Left colon (tissue), 2 donors: ENCODE measurements at regions not wholly inside any gene's neighbourhood (a gene's known extent, or its start where the extent isn't known, plus 50 kb on each side); places are given as distances from the start of the nearest gene placed in this dataset.
"Not testable (repeated sequence)": the region's sequence is repeated elsewhere in the genome, so short reads cannot be mapped to it uniquely, and the experiment has no call there.

Experiments used
- ATAC-seq: fragments of 200-7000 bp; cut with Tn5 transposase; one replicate; pipeline ENCODE4 v1.9.1; 2020; ENCODE audit warnings: mild to moderate bottlenecking, moderate library complexity
- DNase-seq, 2 donors: peaks; one replicate each; pipeline ENCODE4 v3.0.0-alpha.2; 2020
- intact Hi-C, 2 donors: fragments of 100-400 bp; cut with DNase I in 1 of 2; cut with micrococcal nuclease in 1 of 2; formaldehyde crosslinking; loops; one replicate each; pipeline versions ENCODE4 v1.11.2 to v1.14.0; 2022; cut with DNase I, micrococcal nuclease
- donor health status: DM: no; HTN: no; CAD: no.
- donor health status: DM: yes; HTN: yes; CAD: no.

- ATAC-seq (no peak), DNase-seq (no peak)
- intact Hi-C loops: no loop called here
These were observed 60.8 kb downstream of the COPRS start for GRCh38 chr17:31798205-31798724.

GRCh38 chr17:31795941-31796340 is 63.1 kb downstream of the COPRS start:
- intact Hi-C loops: not testable (repeated sequence)

GRCh38 chr17:31794111-31794510 is 64.9 kb downstream of the COPRS start:
- intact Hi-C loops: no loop called here
- no peak for DNase-seq
- no peak for ATAC-seq

More at GRCh38 chr17:31795941-31796340, 63.1 kb downstream of the COPRS start:
- not testable (repeated sequence) for ATAC-seq, DNase-seq

- intact Hi-C loops, ATAC-seq: not testable (repeated sequence)
These were observed 65.4 kb downstream of the COPRS start for GRCh38 chr17:31793634-31794033.

GRCh38 chr17:31792007-31792585 is 66.9 kb downstream of the COPRS start:
- DNase-seq (no peak), ATAC-seq (no peak)
- intact Hi-C loops: no loop called here

More at GRCh38 chr17:31793634-31794033, 65.4 kb downstream of the COPRS start:
- not testable (repeated sequence) for DNase-seq

- intact Hi-C loops: no loop called here
- no peak for ATAC-seq
- no peak for DNase-seq
These were observed 69.1 kb downstream of the COPRS start for GRCh38 chr17:31789707-31790505.

GRCh38 chr17:31788956-31789355 is 70.1 kb downstream of the COPRS start:
- intact Hi-C loops: no loop called here
- ATAC-seq (no peak), DNase-seq (no peak)

GRCh38 chr17:31788571-31788946 is 70.5 kb downstream of the COPRS start:
- DNase-seq (no peak), ATAC-seq (no peak)
- intact Hi-C loops: no loop called here

- DNase-seq: peak in 1 of 2 donors; percentile 32
- intact Hi-C loops: no loop called here
- no peak for ATAC-seq
These were observed 71.0 kb downstream of the COPRS start for GRCh38 chr17:31787857-31788570.

- intact Hi-C loops: no loop called here
- ATAC-seq: no peak
- no peak for DNase-seq
These were observed 72.1 kb downstream of the COPRS start for GRCh38 chr17:31786796-31787481.

GRCh38 chr17:31780483-31780882 is 78.6 kb downstream of the COPRS start:
- intact Hi-C loops: no loop called here

GRCh38 chr17:31778523-31778922 is 80.5 kb downstream of the COPRS start:
- intact Hi-C loops: no loop called here

More at GRCh38 chr17:31780483-31780882, 78.6 kb downstream of the COPRS start:
- no peak for DNase-seq
- no peak for ATAC-seq

GRCh38 chr17:31771328-31771727 is 87.7 kb downstream of the COPRS start:
- ATAC-seq, DNase-seq, intact Hi-C loops: not testable (repeated sequence)

More at GRCh38 chr17:31778523-31778922, 80.5 kb downstream of the COPRS start:
- DNase-seq: no peak
- ATAC-seq: no peak

GRCh38 chr17:31770501-31770900 is 88.5 kb downstream of the COPRS start:
- DNase-seq, intact Hi-C loops, ATAC-seq: not testable (repeated sequence)

GRCh38 chr17:31761836-31762510 is 97.1 kb downstream of the COPRS start:
- DNase-seq, ATAC-seq, intact Hi-C loops: not testable (repeated sequence)

- no peak for ATAC-seq
- intact Hi-C loops: no loop called here
- no peak for DNase-seq
These were observed 100.4 kb downstream of the COPRS start for GRCh38 chr17:31758646-31759045.

- ATAC-seq (no peak), DNase-seq (no peak)
- intact Hi-C loops: no loop called here
These were observed 101.9 kb downstream of the COPRS start for GRCh38 chr17:31757097-31757496.

- no peak for DNase-seq
- intact Hi-C loops: no loop called here
- peak; percentile 68 for ATAC-seq
These were observed 104.7 kb downstream of the COPRS start for GRCh38 chr17:31754239-31754945.
